ENCODE measurements at regions not wholly inside any gene's neighbourhood (a gene's known extent, or its start where the extent isn't known, plus 50 kb on each side); places are given as distances from the start of the nearest gene placed in this dataset.
A peak's percentile ranks its signal among the peaks of the same experiment; 100 is the strongest.

GRCh38 chr4:36841583-36842326 lies 402.8 kb upstream of the NWD2 start:
- peak; percentile 66 for DNase-seq

- DNase-seq: no peak
Observed at GRCh38 chr4:36844448-36844847, 400.1 kb upstream of the NWD2 start.

- DNase-seq: peak; percentile 8
Observed at GRCh38 chr4:36852856-36853255, 391.7 kb upstream of the NWD2 start.

DNA sequence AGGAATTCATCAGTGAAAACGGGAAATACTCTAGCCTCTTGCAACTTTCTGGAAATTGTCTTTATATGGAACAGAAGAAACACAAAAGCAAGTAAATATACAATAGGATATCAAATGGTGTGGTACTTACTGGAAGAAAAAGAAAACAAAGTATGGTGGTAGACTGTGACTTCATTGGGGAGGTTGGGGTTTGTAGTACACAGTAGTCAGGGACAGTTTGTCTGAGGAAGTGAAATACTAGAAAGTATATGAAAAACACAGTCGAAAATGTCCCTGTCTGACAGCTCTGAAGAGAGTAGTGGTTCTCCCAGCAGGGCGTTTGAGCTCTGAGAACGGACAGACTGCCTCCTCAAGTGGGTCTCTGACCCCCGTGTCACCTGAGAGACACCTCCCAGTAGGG lies 390.0 kb upstream of the NWD2 start:
- DNase-seq: no peak

DNA sequence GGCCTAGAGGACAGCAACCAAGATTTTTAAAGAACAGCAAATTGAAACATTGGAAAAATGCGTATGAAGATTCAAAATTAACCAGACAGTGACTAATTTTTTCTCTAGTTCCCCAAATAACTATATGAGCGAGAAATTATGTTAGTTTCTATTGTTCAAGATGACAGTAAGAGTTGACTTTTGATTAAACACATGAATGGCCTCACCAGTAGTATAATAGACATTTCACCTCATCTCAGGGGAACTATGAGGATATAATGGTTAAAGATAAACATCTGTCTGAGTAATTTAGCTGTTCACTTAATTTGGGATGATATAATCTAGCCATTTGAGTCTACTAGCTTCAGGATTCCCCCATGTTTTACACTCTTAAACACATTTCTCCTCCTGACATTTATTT lies 380.9 kb upstream of the NWD2 start:
- no peak for DNase-seq

GRCh38 chr4:36870121-36870520 lies 374.4 kb upstream of the NWD2 start:
- no peak for DNase-seq

GRCh38 chr4:36872679-36873078 lies 371.9 kb upstream of the NWD2 start:
- DNase-seq: peak; percentile 39

- peak; percentile 70 for DNase-seq
Observed at GRCh38 chr4:36884151-36884550, 360.4 kb upstream of the NWD2 start.

- no peak for DNase-seq
Observed at GRCh38 chr4:36891971-36892370, 352.6 kb upstream of the NWD2 start.

GRCh38 chr4:36900446-36900987 lies 344.0 kb upstream of the NWD2 start:
- no peak for DNase-seq

GRCh38 chr4:36904823-36905222 lies 339.7 kb upstream of the NWD2 start:
- DNase-seq: no peak

GRCh38 chr4:36914106-36914505 lies 330.4 kb upstream of the NWD2 start:
- peak; percentile 25 for DNase-seq

DNA sequence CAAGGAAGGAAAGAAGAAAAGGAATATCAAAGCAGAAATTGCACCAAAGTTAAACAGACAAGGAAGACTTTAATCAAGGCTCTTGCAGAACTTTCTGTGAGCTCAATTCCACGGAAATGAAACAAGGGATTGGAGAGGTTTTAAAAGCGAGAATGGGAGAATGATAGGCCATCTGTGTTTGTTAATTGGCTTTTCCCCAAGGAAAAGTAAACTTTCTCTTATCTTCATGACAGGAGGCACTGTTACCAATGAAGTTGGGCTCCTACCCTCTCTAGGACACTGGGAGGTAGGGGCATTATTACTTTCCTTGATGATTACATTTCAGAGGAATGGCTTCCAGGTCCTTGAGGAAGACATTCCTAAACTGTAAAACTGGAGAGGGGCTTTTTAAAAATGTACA lies 328.8 kb upstream of the NWD2 start:
- no peak for DNase-seq

GRCh38 chr4:36917413-36917812 lies 327.1 kb upstream of the NWD2 start:
- peak; percentile 57 for DNase-seq

GRCh38 chr4:36919721-36920120 lies 324.8 kb upstream of the NWD2 start:
- no peak for DNase-seq

- DNase-seq: no peak
Observed at GRCh38 chr4:36921476-36922216, 322.9 kb upstream of the NWD2 start.

GRCh38 chr4:36930562-36931111 lies 313.9 kb upstream of the NWD2 start:
- DNase-seq: no peak

DNA sequence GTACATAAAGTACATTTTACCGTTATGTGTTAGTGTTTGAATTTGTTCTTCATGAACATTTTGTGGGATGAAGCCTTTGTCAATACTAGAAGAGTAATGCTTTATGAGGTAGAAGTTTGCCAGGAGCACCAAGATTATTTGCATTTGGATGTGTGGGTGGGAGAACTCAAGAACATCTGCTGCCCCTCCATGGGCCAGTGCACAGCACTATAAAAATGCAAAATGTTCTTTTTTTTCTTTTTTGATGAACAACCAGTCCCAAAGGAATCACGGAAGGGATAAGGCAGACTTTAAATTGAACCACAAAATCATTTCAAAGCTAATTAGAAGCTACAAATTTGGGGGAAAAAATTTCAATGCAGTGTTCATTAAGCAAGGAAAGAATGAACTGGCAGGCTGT lies 300.3 kb upstream of the NWD2 start:
- no peak for DNase-seq

DNA sequence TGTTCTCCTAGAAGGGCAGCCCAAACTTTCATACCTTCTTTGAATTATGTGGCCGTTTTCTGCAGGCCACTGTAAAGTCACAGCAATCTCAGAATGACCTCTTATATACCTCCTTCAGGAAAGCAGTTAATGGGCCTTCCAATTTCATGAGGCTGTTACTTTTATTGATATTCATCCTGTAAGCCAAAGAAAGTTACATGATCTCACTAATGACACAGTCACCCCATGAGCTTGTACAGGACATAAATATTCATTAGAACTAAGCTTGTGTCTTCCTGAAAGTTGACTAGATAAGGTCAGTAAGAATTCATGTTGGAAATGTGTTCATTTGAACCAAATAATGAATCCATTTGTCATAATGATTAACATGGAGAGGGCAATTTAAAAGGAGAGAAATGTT lies 283.1 kb upstream of the NWD2 start:
- no peak for DNase-seq

DNA sequence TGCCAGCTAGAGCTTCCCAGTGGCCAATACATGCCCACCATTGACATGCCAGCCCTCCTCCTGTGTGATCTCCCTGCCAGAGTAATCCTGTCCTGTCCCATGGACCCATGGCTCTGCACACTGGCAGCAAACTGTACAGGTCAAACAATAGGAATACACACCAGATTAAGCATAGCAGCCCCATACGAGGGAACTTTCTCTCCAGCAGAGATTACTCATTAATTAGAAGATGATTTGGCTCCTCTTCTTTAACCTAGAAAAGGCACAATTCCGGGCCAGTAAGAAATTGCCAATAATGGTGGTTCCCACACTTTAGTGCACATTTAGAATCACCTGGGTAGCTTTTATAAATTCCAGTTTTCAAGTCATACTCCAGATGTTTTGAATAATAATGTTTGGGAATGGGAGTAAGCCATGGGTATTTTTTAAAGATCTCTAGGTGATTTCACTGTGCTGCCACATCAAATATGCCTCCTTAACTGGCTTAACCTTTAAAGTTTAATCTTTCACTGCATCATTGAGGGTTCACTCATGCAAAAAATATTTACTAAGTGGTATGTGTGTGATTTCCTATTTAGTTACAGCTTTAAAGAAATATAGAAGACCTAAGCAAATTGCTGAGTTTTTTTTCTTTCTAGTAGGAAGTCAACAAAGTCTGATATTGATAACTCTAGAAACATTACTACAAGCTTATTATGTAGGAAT lies 277.6 kb upstream of the NWD2 start:
- no peak for DNase-seq

- no peak for DNase-seq
Observed at GRCh38 chr4:36979533-36979932, 265.0 kb upstream of the NWD2 start.

- DNase-seq: peak; percentile 7
Observed at GRCh38 chr4:36990128-36990872, 254.2 kb upstream of the NWD2 start.

GRCh38 chr4:36997727-36998126 lies 246.8 kb upstream of the NWD2 start:
- DNase-seq: no peak
